ENCODE measurements at regions not wholly inside any gene's neighbourhood (a gene's known extent, or its start where the extent isn't known, plus 50 kb on each side); places are given as distances from the start of the nearest gene placed in this dataset.
A peak's percentile ranks its signal among the peaks of the same experiment; 100 is the strongest.

DNA sequence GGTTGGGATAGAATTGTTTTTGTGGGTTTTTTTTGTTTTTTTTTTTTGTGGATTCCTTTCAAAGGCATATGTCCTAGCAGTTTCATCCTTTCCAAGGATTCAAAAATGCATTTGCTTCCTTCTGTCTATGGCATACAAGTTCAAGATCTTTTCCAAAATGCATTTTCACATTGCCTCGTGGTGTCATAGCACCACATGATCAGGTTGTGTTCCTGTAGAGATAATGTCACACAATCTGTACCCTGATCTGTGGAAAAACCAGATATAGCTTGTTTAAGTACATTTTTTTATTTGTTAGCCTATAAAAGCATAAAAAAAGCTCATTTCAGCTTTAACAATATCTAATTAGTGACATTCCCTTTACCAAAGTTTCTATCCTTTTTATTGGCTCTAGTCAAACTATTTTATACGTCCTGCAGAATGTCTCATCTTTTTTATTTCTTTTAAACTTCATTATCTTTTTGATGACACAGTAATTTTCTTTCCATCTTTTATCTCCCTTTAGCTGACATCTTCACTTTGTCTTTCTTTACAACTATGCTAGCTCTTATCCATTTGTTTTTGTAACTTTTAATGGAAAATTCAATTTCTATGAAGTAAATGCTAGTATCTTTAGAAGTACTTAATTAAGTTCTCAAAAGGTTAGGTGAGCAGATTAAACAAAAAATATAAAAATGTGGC is 106.0 kb upstream of the NOVA1 start:
- TF ChIP-seq, protein P1, sequence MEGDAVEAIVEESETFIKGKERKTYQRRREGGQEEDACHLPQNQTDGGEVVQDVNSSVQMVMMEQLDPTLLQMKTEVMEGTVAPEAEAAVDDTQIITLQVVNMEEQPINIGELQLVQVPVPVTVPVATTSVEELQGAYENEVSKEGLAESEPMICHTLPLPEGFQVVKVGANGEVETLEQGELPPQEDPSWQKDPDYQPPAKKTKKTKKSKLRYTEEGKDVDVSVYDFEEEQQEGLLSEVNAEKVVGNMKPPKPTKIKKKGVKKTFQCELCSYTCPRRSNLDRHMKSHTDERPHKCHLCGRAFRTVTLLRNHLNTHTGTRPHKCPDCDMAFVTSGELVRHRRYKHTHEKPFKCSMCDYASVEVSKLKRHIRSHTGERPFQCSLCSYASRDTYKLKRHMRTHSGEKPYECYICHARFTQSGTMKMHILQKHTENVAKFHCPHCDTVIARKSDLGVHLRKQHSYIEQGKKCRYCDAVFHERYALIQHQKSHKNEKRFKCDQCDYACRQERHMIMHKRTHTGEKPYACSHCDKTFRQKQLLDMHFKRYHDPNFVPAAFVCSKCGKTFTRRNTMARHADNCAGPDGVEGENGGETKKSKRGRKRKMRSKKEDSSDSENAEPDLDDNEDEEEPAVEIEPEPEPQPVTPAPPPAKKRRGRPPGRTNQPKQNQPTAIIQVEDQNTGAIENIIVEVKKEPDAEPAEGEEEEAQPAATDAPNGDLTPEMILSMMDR (conservative IDR thresholded peaks at IDR 0.05; ENCODE audit: low read depth, low read length): no peak
- no peak for TF ChIP-seq EZH2 (IDR thresholded peaks at IDR 0.05; ENCODE audit: borderline replicate concordance, low read depth, low read length, poor library complexity, severe bottlenecking)
- H3K36me3 ChIP-seq (ENCODE audit: insufficient read depth, low read length, poor library complexity, severe bottlenecking): no peaks in the 10 kb centered on the region
- ChIA-PET POLR2A (ENCODE audit: low non-redundant PET) (no interaction called here), CTCF (no interaction called here)
- H3K27me3 ChIP-seq (replicated peaks; ENCODE audit: insufficient read depth, low read depth, low read length, poor library complexity): peaks cover 10% of the 10 kb centered on the region
- BruUV-seq (replicated peaks): no TSS peak
- H3K9me3 ChIP-seq (ENCODE audit: low read depth, low read length, poor library complexity, severe bottlenecking): no peaks in the 10 kb centered on the region
- no peak overlapping the region for H3K27ac ChIP-seq (ENCODE audit: low read depth, low read length, poor library complexity, severe bottlenecking)
- H3K4me3 ChIP-seq (ENCODE audit: low read depth, low read length, poor library complexity, severe bottlenecking): no peak overlapping the region
- intact Hi-C loops (cut with micrococcal nuclease; ENCODE audit: unreplicated experiment): no loop called here
- no peaks in the 10 kb centered on the region for H3K4me1 ChIP-seq (ENCODE audit: insufficient read depth, low read length, poor library complexity, severe bottlenecking)
- DNase-seq (ENCODE audit: low spot score): no peak

DNA sequence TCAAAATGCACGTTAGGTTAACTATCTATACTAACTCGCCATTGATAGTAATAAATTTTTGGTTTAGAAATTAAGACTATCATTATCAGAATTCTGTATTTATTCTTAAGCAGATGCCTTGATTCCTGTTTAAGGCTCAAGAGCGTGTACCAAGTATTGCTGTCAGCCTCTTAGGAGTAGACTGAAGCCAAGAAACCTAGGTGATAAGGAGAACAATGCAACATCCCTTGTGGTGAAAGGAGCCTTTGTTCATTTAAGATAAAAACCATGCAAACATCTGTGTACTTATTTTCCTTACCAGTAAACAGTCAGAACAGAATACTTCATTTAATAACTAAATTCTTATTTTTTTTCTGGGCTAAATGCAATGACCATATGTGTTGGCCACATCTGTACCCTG is 109.4 kb upstream of the NOVA1 start:
- Histone ChIP-seq H3K27me3 (replicated peaks; ENCODE audit: insufficient read depth, low read depth, low read length, poor library complexity) (peaks cover 6% of the 10 kb centered on the region), H3K27ac (ENCODE audit: low read depth, low read length, poor library complexity, severe bottlenecking) (no peak overlapping the region), H3K4me1 (ENCODE audit: insufficient read depth, low read length, poor library complexity, severe bottlenecking) (no peaks in the 10 kb centered on the region), H3K4me3 (ENCODE audit: low read depth, low read length, poor library complexity, severe bottlenecking) (no peak overlapping the region), H3K9me3 (ENCODE audit: low read depth, low read length, poor library complexity, severe bottlenecking) (no peaks in the 10 kb centered on the region), H3K36me3 (ENCODE audit: insufficient read depth, low read length, poor library complexity, severe bottlenecking) (no peaks in the 10 kb centered on the region)
- ChIA-PET CTCF (no interaction called here), POLR2A (ENCODE audit: low non-redundant PET) (no interaction called here)
- no peak for DNase-seq (ENCODE audit: low spot score)
- TF ChIP-seq EZH2 (IDR thresholded peaks at IDR 0.05; ENCODE audit: borderline replicate concordance, low read depth, low read length, poor library complexity, severe bottlenecking): no peak
- TF ChIP-seq, protein P1 (conservative IDR thresholded peaks at IDR 0.05; ENCODE audit: low read depth, low read length): no peak
- BruUV-seq (replicated peaks): no TSS peak
- intact Hi-C loops (cut with micrococcal nuclease; ENCODE audit: unreplicated experiment): no loop called here

DNA sequence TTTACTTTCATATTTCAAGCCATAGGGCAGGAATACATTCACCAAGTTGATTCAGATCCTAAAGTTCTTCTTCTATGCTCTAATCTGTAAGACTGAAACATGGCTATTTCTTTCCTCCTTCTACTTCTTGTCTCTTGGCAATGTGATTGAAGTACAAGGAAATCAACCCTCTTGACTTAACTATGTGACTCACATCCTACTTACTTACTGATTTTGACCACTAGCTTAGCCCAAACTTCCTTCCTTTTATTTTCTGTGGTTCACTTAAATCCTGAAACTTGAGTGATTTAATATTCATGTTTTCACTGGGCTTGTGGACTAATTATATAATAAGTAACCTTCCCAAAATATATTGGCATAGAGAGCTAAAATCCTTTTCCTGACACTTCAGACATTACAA is 111.2 kb upstream of the NOVA1 start:
- no peak overlapping the region for H3K4me3 ChIP-seq (ENCODE audit: low read depth, low read length, poor library complexity, severe bottlenecking)
- ChIA-PET POLR2A (ENCODE audit: low non-redundant PET) (no interaction called here), CTCF (no interaction called here)
- H3K27ac ChIP-seq (ENCODE audit: low read depth, low read length, poor library complexity, severe bottlenecking): no peak overlapping the region
- no peaks in the 10 kb centered on the region for H3K9me3 ChIP-seq (ENCODE audit: low read depth, low read length, poor library complexity, severe bottlenecking)
- H3K4me1 ChIP-seq (ENCODE audit: insufficient read depth, low read length, poor library complexity, severe bottlenecking): no peaks in the 10 kb centered on the region
- H3K36me3 ChIP-seq (ENCODE audit: insufficient read depth, low read length, poor library complexity, severe bottlenecking): no peaks in the 10 kb centered on the region
- BruUV-seq (replicated peaks): no TSS peak
- no peak for TF ChIP-seq EZH2 (IDR thresholded peaks at IDR 0.05; ENCODE audit: borderline replicate concordance, low read depth, low read length, poor library complexity, severe bottlenecking)
- TF ChIP-seq, protein P1 (conservative IDR thresholded peaks at IDR 0.05; ENCODE audit: low read depth, low read length): no peak
- peaks cover 4% of the 10 kb centered on the region for H3K27me3 ChIP-seq (replicated peaks; ENCODE audit: insufficient read depth, low read depth, low read length, poor library complexity)
- DNase-seq (ENCODE audit: low spot score): peak; percentile 75
- intact Hi-C loops (cut with micrococcal nuclease; ENCODE audit: unreplicated experiment): no loop called here

All from A673 (cell line).